CD8-positive, alpha-beta memory T cell (primary cell): ENCODE measurements at regions not wholly inside any gene's neighbourhood (a gene's known extent, or its start where the extent isn't known, plus 50 kb on each side); places are given as distances from the start of the nearest gene placed in this dataset.
"Not testable (repeated sequence)": the region's sequence is repeated elsewhere in the genome, so short reads cannot be mapped to it uniquely, and the experiment has no call there.

Experiments used
- CTCF ChIA-PET: fragments of 350-600 bp; sonication (Branson Sonifier 250); formaldehyde crosslinking; loops from one replicate; lab custom pipeline; 2021; ENCODE audit warnings: antibody characterized with exemption; lab: Charles Lee
- POLR2A ChIA-PET: fragments of 350-600 bp; sonication (Branson Sonifier 250); formaldehyde crosslinking; loops from one replicate; lab custom pipeline; 2021; ENCODE audit warnings: antibody characterized with exemption; lab: Charles Lee
- DNase-seq, 5 donors: peaks; one replicate each; pipeline versions ENCODE4 v3.0.0 to v3.0.0-alpha.2; 2020 to 2022; ENCODE audit warnings: mixed read lengths in 1 of 5
- H3K27ac ChIP-seq: one replicate; pipeline ENCODE4 v1.7.0; 2013; ENCODE audit warnings: low read depth, mild to moderate bottlenecking, low read length, moderate library complexity
- H3K27me3 ChIP-seq: 2 replicates; pipeline ENCODE4 v1.7.0; 2013; ENCODE audit warnings: low read length, mild to moderate bottlenecking; ENCODE audit not compliant: insufficient read depth, poor library complexity, severe bottlenecking
- H3K36me3 ChIP-seq: 2 replicates; pipeline ENCODE4 v1.7.0; 2013; ENCODE audit warnings: mild to moderate bottlenecking, low read length, moderate library complexity; ENCODE audit not compliant: insufficient read depth
- H3K4me1 ChIP-seq: 2 replicates; pipeline ENCODE4 v1.7.0; 2013; ENCODE audit warnings: mild to moderate bottlenecking, low read length, moderate library complexity; ENCODE audit not compliant: insufficient read depth
- H3K4me3 ChIP-seq: 2 replicates; pipeline ENCODE4 v1.7.0; 2013; ENCODE audit warnings: mild to moderate bottlenecking, low read length
- H3K9me3 ChIP-seq: 2 replicates; pipeline ENCODE4 v1.7.0; 2013; ENCODE audit warnings: mild to moderate bottlenecking, low read length
- H3K27ac Mint-ChIP-seq, 8 donors: one replicate each; pipeline ENCODE4 v1.8.0; 2020 to 2021; ENCODE audit warnings: mixed read lengths in 8 of 8, mild to moderate bottlenecking in 6 of 8, inconsistent platforms in 3 of 8, moderate library complexity in 3 of 8
- H3K27me3 Mint-ChIP-seq, 2 donors: one replicate each; pipeline ENCODE4 v1.8.0; 2020 to 2021; ENCODE audit warnings: mixed read lengths in 2 of 2, mild to moderate bottlenecking in 1 of 2, moderate library complexity in 1 of 2
- H3K36me3 Mint-ChIP-seq, 3 donors: one replicate each; pipeline ENCODE4 v1.8.0; 2020 to 2021; ENCODE audit warnings: mixed read lengths in 3 of 3, inconsistent platforms in 1 of 3, mild to moderate bottlenecking in 1 of 3
- H3K4me1 Mint-ChIP-seq, 3 donors: one replicate each; pipeline ENCODE4 v1.8.0; 2020 to 2021; ENCODE audit warnings: mixed read lengths in 3 of 3, inconsistent platforms in 1 of 3, mild to moderate bottlenecking in 1 of 3
- H3K4me3 Mint-ChIP-seq, 7 donors: one replicate each; pipeline ENCODE4 v1.8.0; 2020 to 2021; ENCODE audit warnings: mixed read lengths in 7 of 7, mild to moderate bottlenecking in 6 of 7, moderate library complexity in 4 of 7, inconsistent platforms in 2 of 7
- H3K9me3 Mint-ChIP-seq, 5 donors: one replicate each; pipeline ENCODE4 v1.8.0; 2020 to 2022; ENCODE audit warnings: mixed read lengths in 5 of 5, mild to moderate bottlenecking in 3 of 5, moderate library complexity in 2 of 5, inconsistent platforms in 1 of 5

DNA sequence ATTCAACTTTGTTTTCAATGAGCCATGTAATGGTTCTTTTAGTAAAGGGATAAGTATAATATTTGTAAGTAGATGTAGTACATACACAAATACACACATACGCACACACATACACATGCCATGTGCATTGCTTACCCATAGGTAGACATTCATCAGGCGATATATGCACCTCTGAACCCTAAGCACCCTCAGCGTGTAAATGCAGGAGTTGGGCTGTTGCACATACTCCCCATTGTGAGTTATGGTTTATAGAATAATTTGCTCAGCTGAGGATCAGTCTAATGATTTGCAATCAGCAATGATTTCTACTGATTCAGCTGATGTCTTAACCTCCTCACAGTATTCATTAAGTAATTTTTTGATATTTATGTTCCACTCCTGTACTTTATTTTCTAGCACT lies 217.6 kb upstream of the ETAA1 start:
- Mint-ChIP-seq H3K4me1 (no peaks in the 10 kb centered on the region), H3K4me3 (no peak overlapping the region), H3K27me3 (no peaks in the 10 kb centered on the region), H3K36me3 (no peaks in the 10 kb centered on the region), H3K27ac (no peak overlapping the region), H3K9me3 (peaks cover 0 to 10% (median 0%) of the 10 kb centered on the region in 5 donors)
- DNase-seq = no peak
- no peaks in the 10 kb centered on the region for H3K36me3 ChIP-seq
- ChIA-PET POLR2A (no interaction called here), CTCF (no interaction called here)
- H3K4me1 ChIP-seq = no peaks in the 10 kb centered on the region
- no peak overlapping the region for H3K4me3 ChIP-seq
- H3K27ac ChIP-seq = no peak overlapping the region
- no peaks in the 10 kb centered on the region for H3K9me3 ChIP-seq
- no peaks in the 10 kb centered on the region for H3K27me3 ChIP-seq

DNA sequence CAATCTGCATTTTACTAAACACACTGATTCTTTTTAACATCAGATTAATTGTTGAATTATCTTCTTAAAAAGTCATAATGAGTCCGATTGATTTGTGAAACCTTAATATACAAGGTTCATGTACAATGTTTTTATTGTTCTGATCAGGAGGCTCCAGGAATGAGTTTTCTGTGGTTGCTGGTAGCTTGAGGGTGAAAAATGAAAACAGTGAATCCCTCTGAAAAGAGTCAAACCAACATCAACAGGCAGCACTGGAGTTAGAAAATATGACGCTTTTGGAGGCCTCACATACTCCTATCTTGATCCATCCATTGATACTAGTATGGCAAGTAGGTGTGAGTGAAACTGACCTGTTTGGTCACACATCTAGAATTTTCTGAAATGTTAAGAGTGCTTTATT lies 216.3 kb upstream of the ETAA1 start:
- H3K27ac Mint-ChIP-seq = no peak overlapping the region
- ChIA-PET POLR2A (no interaction called here), CTCF (no interaction called here)
- H3K36me3 ChIP-seq = no peaks in the 10 kb centered on the region
- no peaks in the 10 kb centered on the region for H3K36me3 Mint-ChIP-seq
- H3K27me3 ChIP-seq = no peaks in the 10 kb centered on the region
- no peaks in the 10 kb centered on the region for H3K4me1 ChIP-seq
- H3K27me3 Mint-ChIP-seq = peaks cover 0 to 1% of the 10 kb centered on the region in 2 donors
- no peak overlapping the region for H3K27ac ChIP-seq
- no peaks in the 10 kb centered on the region for H3K4me1 Mint-ChIP-seq
- H3K4me3 Mint-ChIP-seq = no peak overlapping the region
- DNase-seq = no peak
- H3K9me3 Mint-ChIP-seq = peaks cover 0 to 9% (median under 1%) of the 10 kb centered on the region in 5 donors
- no peak overlapping the region for H3K4me3 ChIP-seq
- no peaks in the 10 kb centered on the region for H3K9me3 ChIP-seq

DNA sequence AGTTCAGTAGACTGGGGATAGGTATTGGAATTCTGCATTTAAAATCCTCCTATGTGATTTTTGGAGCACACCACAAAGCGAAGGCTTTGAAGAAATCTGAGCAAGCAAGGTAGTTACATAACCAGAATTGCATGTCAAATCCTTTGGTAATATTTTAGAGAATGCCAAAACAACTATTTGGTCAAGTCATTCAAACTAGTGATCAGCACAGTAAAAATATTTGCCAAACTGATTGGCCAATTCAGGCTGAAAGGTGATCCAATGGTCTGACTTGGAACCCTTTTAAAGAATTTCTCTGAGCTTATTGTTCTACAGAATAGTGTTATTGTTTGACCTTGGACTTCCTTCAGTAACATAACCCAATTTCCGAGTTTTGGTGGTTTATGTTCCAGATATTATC lies 214.2 kb upstream of the ETAA1 start:
- H3K4me3 Mint-ChIP-seq = no peak overlapping the region
- no peaks in the 10 kb centered on the region for H3K27me3 ChIP-seq
- H3K36me3 ChIP-seq = no peaks in the 10 kb centered on the region
- peaks cover 0 to 1% of the 10 kb centered on the region in 2 donors for H3K27me3 Mint-ChIP-seq
- peaks cover 0 to 9% (median 3%) of the 10 kb centered on the region in 5 donors for H3K9me3 Mint-ChIP-seq
- no peak overlapping the region for H3K27ac Mint-ChIP-seq
- ChIA-PET POLR2A (no interaction called here), CTCF (no interaction called here)
- H3K36me3 Mint-ChIP-seq = no peaks in the 10 kb centered on the region
- no peak for DNase-seq
- no peak overlapping the region for H3K4me3 ChIP-seq
- no peaks in the 10 kb centered on the region for H3K4me1 ChIP-seq
- H3K27ac ChIP-seq = no peak overlapping the region
- no peaks in the 10 kb centered on the region for H3K4me1 Mint-ChIP-seq
- no peaks in the 10 kb centered on the region for H3K9me3 ChIP-seq

DNA sequence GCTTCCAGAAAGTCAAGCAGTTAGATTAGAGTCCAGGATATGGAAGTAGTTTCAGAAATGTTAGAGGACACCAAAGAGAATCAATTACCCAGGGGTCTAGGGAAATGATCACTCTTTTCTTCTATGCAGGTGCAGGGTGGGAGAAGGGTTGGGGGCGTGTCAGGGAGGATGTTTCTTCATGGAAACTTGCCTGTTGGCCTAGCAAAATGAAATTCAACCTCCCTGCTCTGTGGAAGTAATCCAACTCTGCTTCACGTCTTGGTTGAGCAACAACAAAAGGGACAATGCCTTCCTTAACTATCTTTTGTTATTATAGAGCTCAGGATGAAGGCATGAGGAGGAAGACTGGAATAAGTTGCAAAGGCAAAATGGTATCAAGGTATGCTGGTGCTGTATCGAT lies 210.8 kb upstream of the ETAA1 start:
- Histone ChIP-seq H3K27ac (no peak overlapping the region), H3K4me3 (no peak overlapping the region), H3K9me3 (no peaks in the 10 kb centered on the region), H3K4me1 (no peaks in the 10 kb centered on the region), H3K36me3 (no peaks in the 10 kb centered on the region), H3K27me3 (no peaks in the 10 kb centered on the region)
- Mint-ChIP-seq H3K27ac (no peak overlapping the region), H3K4me3 (no peak overlapping the region), H3K4me1 (no peaks in the 10 kb centered on the region), H3K9me3 (peaks cover 0 to 11% (median 6%) of the 10 kb centered on the region in 5 donors), H3K27me3 (peaks cover 0 to 1% of the 10 kb centered on the region in 2 donors), H3K36me3 (no peaks in the 10 kb centered on the region)
- ChIA-PET CTCF (no interaction called here), POLR2A (no interaction called here)
- DNase-seq = no peak

DNA sequence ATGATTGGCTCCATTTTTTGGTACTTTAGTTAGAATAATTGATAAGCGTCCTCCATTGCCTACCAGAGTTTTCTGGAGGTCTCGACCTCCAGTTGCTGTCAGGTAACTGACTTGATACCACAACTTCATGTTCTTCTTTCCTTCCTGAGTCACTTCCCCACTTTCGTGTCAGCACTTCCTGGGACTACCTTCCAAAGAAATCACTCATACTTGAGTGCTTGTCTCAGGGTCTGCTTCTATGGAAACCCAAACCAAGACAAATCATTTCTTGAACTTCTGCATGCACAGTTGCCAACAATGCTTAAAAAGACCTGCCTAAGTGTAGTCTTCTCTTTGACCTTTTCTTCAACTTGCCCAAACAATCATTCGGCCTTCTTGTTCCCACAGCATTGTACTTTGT lies 210.3 kb upstream of the ETAA1 start:
- Mint-ChIP-seq H3K27ac (no peak overlapping the region), H3K36me3 (no peaks in the 10 kb centered on the region), H3K9me3 (peaks cover 0 to 11% (median 6%) of the 10 kb centered on the region in 5 donors), H3K27me3 (peaks cover 0 to 1% of the 10 kb centered on the region in 2 donors), H3K4me3 (no peak overlapping the region), H3K4me1 (no peaks in the 10 kb centered on the region)
- Histone ChIP-seq H3K27me3 (no peaks in the 10 kb centered on the region), H3K27ac (no peak overlapping the region), H3K4me3 (no peak overlapping the region), H3K36me3 (no peaks in the 10 kb centered on the region), H3K4me1 (no peaks in the 10 kb centered on the region), H3K9me3 (no peaks in the 10 kb centered on the region)
- CTCF ChIA-PET = no interaction called here
- DNase-seq = no peak
- POLR2A ChIA-PET = no interaction called here

DNA sequence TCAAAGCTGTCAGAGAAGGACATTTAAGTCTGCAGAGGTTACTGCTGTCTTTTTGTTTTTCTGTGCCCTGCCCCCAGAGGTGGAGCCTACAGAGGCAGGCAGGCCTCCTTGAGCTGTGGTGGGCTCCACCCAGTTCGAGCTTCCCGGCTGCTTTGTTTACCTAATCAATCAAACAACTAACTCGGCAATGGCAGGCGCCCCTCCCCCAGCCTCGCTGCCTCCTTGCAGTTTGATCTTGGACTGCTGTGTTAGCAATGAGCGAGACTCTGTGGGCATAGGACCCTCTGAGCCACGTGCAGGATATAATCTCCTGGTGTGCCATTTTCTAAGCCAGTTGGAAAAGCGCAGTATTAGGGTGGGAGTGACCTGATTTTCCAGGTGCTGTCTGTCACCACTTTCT lies 201.8 kb upstream of the ETAA1 start:
- H3K9me3 Mint-ChIP-seq = peaks cover 0 to 15% (median 4%) of the 10 kb centered on the region in 5 donors
- POLR2A ChIA-PET, CTCF ChIA-PET, DNase-seq, H3K27ac ChIP-seq, H3K4me3 ChIP-seq, H3K27me3 ChIP-seq, H3K4me1 Mint-ChIP-seq, H3K9me3 ChIP-seq, H3K4me1 ChIP-seq, H3K27me3 Mint-ChIP-seq, H3K27ac Mint-ChIP-seq, H3K36me3 Mint-ChIP-seq, H3K4me3 Mint-ChIP-seq, H3K36me3 ChIP-seq: not testable (repeated sequence)

DNA sequence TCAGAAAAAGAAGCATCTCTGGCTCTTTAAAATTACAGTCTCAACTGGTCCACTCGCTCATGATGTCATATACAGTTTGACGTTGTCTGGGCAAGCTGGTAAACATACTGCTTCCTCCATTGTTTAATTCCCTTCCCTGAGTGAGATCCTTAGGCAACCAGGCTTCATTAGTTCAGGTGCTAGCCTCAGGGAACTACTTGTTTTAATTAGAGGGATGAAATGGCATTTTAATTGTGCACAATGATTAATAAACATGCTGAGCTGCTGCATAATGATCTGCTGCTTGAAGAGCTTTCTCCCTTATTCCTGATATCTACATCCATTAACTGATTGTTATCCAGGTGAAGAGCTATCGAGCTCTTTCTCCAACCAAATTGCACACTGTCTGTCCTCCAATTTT lies 195.6 kb upstream of the ETAA1 start:
- Histone ChIP-seq H3K27me3 (no peaks in the 10 kb centered on the region), H3K27ac (no peak overlapping the region), H3K9me3 (no peaks in the 10 kb centered on the region), H3K4me3 (no peak overlapping the region), H3K36me3 (no peaks in the 10 kb centered on the region), H3K4me1 (no peaks in the 10 kb centered on the region)
- Mint-ChIP-seq H3K36me3 (no peaks in the 10 kb centered on the region), H3K4me3 (peak overlapping the region in 1 of 7 donors; percentile 65), H3K27ac (no peak overlapping the region), H3K27me3 (no peaks in the 10 kb centered on the region), H3K4me1 (no peaks in the 10 kb centered on the region), H3K9me3 (peaks cover 0 to 3% (median 0%) of the 10 kb centered on the region in 5 donors)
- DNase-seq = no peak
- CTCF ChIA-PET = no interaction called here
- POLR2A ChIA-PET = no interaction called here

DNA sequence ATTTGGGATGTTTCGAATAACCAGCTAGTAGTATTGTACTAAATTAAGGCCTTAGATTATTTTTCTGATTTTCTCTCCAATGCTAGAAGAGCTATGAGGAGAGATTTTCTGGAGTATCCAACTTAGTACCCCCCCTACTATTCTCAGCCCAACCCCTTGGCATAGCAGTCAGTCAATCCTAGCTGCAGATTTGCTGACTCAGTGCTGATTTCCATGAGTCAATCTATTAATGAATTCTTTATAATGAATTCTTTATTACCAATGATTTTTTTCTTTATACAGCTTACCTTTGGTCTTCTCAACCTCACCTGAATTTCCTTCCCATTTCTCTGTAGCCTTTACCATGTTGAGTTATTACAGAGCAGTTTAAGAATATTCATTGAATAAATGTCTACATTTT lies 192.8 kb upstream of the ETAA1 start:
- H3K4me1 ChIP-seq = no peaks in the 10 kb centered on the region
- no peak overlapping the region for H3K4me3 ChIP-seq
- Mint-ChIP-seq H3K27me3 (no peaks in the 10 kb centered on the region), H3K27ac (no peak overlapping the region), H3K9me3 (peaks cover 0 to 5% (median 0%) of the 10 kb centered on the region in 5 donors), H3K36me3 (no peaks in the 10 kb centered on the region), H3K4me1 (no peaks in the 10 kb centered on the region), H3K4me3 (no peak overlapping the region)
- H3K27ac ChIP-seq = no peak overlapping the region
- H3K36me3 ChIP-seq = no peaks in the 10 kb centered on the region
- H3K9me3 ChIP-seq = no peaks in the 10 kb centered on the region
- H3K27me3 ChIP-seq = no peaks in the 10 kb centered on the region
- ChIA-PET CTCF (no interaction called here), POLR2A (no interaction called here)
- DNase-seq = no peak
